ENCODE measurements at regions not wholly inside any gene's neighbourhood (a gene's known extent, or its start where the extent isn't known, plus 50 kb on each side); places are given as distances from the start of the nearest gene placed in this dataset.

DNA sequence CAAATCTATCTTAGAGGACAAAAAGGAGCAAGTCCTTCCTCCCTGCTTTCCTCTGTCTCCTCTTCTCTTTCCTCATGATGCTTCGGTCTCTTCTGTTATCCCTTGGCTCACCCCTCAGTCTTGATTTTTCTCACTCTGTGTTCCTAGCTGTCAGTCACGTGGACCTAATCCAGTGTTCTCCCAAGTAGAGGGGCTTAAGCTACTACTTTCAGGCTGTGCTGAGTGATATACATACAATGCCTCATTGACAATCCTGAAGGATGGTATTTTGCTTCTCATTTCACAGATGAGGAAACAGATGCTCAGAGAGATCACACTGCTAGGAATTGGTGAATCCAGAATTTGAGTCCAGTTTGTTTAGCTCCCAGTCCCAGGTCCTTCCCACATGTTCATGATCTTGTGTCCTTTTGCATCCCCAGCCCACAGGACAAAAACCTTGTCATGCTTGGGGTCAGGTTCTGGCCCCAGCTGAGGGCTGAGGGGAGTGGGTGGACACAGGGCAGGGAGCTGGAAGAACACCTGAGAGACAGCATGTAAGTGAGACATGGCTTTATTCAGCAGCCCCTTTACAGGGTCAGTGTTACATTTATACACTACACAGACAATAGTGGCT, 50.5 kb upstream of the KMT2E start:
- ChIA-PET CTCF (no interaction called here), POLR2A (no interaction called here)
- Histone ChIP-seq H3K9me3 (ENCODE audit: control insufficient read depth, insufficient read depth, low read depth, low read length) (no peaks in the 10 kb centered on the region), H3K4me3 (ENCODE audit: low read depth, low read length) (no peak overlapping the region), H3K27ac (ENCODE audit: extremely low read depth, low read depth, low read length) (no peak overlapping the region), H3K4me1 (ENCODE audit: control insufficient read depth, insufficient read depth, low read length) (no peaks in the 10 kb centered on the region), H3K36me3 (ENCODE audit: control insufficient read depth in 2 of 2, insufficient read depth in 1 of 2, low read length in 2 of 2) (no peaks in the 10 kb centered on the region)
- TF ChIP-seq OVOL3 (tag by site-specific recombination; IDR thresholded peaks at IDR 0.05) (no peak), TRIM28 (IDR thresholded peaks at IDR 0.05; ENCODE audit: borderline replicate concordance, low read length) (peak; percentile 35; the same call in 1 of the 2 replicates), BCL11B (tag by site-specific recombination; IDR thresholded peaks at IDR 0.05; ENCODE audit: low read depth) (no peak)
- TF ChIP-seq, protein P1, sequence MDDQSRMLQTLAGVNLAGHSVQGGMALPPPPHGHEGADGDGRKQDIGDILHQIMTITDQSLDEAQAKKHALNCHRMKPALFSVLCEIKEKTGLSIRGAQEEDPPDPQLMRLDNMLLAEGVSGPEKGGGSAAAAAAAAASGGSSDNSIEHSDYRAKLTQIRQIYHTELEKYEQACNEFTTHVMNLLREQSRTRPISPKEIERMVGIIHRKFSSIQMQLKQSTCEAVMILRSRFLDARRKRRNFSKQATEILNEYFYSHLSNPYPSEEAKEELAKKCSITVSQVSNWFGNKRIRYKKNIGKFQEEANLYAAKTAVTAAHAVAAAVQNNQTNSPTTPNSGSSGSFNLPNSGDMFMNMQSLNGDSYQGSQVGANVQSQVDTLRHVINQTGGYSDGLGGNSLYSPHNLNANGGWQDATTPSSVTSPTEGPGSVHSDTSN (CRISPR knock-in tag; IDR thresholded peaks at IDR 0.05) = no peak

DNA sequence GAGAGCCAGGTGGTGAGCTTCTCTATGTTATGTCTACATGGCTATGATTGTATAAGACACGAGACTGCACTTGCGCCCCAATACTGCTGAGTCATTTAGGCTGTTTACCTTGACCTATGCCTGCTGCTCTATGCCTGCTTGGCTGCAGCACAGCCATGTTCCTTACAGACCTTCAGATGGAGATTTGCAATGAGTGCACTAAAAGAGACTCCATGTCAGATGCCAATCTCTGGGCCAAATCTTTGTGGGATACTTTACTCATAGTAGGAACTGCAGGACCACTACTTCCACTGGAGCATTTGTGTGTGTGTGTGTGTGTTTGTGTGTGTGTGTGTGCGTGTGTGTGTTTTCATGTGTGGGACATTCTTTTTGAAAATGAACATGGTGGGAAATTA, 50.0 kb upstream of the KMT2E start:
- Histone ChIP-seq H3K36me3 (ENCODE audit: control insufficient read depth in 2 of 2, insufficient read depth in 1 of 2, low read length in 2 of 2) (no peaks in the 10 kb centered on the region), H3K27ac (ENCODE audit: extremely low read depth, low read depth, low read length) (no peak overlapping the region), H3K9me3 (ENCODE audit: control insufficient read depth, insufficient read depth, low read depth, low read length) (no peaks in the 10 kb centered on the region), H3K4me1 (ENCODE audit: control insufficient read depth, insufficient read depth, low read length) (no peaks in the 10 kb centered on the region), H3K4me3 (ENCODE audit: low read depth, low read length) (no peak overlapping the region)
- no peak for TF ChIP-seq ZNF266 (tag by site-specific recombination; IDR thresholded peaks at IDR 0.05; ENCODE audit: low read depth)
- TF ChIP-seq ZNF677 (tag by site-specific recombination; IDR thresholded peaks at IDR 0.05) = no peak
- TF ChIP-seq, protein P2, sequence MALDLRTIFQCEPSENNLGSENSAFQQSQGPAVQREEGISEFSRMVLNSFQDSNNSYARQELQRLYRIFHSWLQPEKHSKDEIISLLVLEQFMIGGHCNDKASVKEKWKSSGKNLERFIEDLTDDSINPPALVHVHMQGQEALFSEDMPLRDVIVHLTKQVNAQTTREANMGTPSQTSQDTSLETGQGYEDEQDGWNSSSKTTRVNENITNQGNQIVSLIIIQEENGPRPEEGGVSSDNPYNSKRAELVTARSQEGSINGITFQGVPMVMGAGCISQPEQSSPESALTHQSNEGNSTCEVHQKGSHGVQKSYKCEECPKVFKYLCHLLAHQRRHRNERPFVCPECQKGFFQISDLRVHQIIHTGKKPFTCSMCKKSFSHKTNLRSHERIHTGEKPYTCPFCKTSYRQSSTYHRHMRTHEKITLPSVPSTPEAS (tag by site-specific recombination; IDR thresholded peaks at IDR 0.05) = peak; percentile 49; the same call in 1 of the 2 replicates
- TF ChIP-seq, protein P3, sequence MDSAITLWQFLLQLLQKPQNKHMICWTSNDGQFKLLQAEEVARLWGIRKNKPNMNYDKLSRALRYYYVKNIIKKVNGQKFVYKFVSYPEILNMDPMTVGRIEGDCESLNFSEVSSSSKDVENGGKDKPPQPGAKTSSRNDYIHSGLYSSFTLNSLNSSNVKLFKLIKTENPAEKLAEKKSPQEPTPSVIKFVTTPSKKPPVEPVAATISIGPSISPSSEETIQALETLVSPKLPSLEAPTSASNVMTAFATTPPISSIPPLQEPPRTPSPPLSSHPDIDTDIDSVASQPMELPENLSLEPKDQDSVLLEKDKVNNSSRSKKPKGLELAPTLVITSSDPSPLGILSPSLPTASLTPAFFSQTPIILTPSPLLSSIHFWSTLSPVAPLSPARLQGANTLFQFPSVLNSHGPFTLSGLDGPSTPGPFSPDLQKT (IDR thresholded peaks at IDR 0.05; ENCODE audit: borderline replicate concordance, low read depth, low read length) = no peak
- ChIA-PET POLR2A (no interaction called here), CTCF (interaction anchor here (1.2 kb wide), 1 partner anchor 16 kb away, joined by 5 read pairs; no protein-coding TSS in a partner anchor)
